SK-N-SH (cell line): ENCODE measurements at regions not wholly inside any gene's neighbourhood (a gene's known extent, or its start where the extent isn't known, plus 50 kb on each side); places are given as distances from the start of the nearest gene placed in this dataset.

Experiments used
- ELF1 ChIP-seq: IDR thresholded peaks from 2 replicates; pipeline ENCODE4 v1.4.0; 2012
- EP300 ChIP-seq, 2 experiments: IDR thresholded peaks; 2 replicates each; pipeline versions ENCODE4 v1.4.0 to v1.6.1; 2012; ENCODE audit warnings: borderline replicate concordance in 1 of 2, low read depth in 1 of 2, low read length in 1 of 2
- FOXJ3 ChIP-seq: sonication (generic); formaldehyde crosslinking; IDR thresholded peaks from 2 replicates; pipeline ENCODE4 v1.5.1; 2020; ENCODE audit warnings: mild to moderate bottlenecking, missing genetic modification reagents
- GABPA ChIP-seq: IDR thresholded peaks from 2 replicates; pipeline ENCODE4 v1.4.0; 2012; ENCODE audit warnings: low read depth, mild to moderate bottlenecking
- GATA2 ChIP-seq: sonication (generic); formaldehyde crosslinking; IDR thresholded peaks from 2 replicates; pipeline ENCODE4 v1.5.0; 2020; ENCODE audit warnings: mild to moderate bottlenecking, missing genetic modification reagents
- POLR2AphosphoS5 ChIP-seq: IDR thresholded peaks from 2 replicates; pipeline ENCODE4 v1.6.1; 2012; ENCODE audit warnings: low read depth, low read length
- RAD21 ChIP-seq: IDR thresholded peaks from 2 replicates; pipeline ENCODE4 v1.6.1; 2012; ENCODE audit warnings: mild to moderate bottlenecking, low read length
- TF ChIP-seq, protein P1 (sequence below): fragments of 200-600 bp; sonication (generic); IDR thresholded peaks from 2 replicates; pipeline ENCODE4 v1.6.1; 2017; ENCODE audit warnings: antibody characterized with exemption, mild to moderate bottlenecking, moderate library complexity
- TF ChIP-seq, protein P2 (sequence below): IDR thresholded peaks from 2 replicates; pipeline ENCODE4 v1.6.1; 2012; ENCODE audit warnings: mild to moderate bottlenecking, low read depth, low read length, moderate library complexity
- TF ChIP-seq, protein P3 (sequence below): IDR thresholded peaks from 2 replicates; pipeline ENCODE4 v1.4.0; 2012; ENCODE audit warnings: low read depth

DNA sequence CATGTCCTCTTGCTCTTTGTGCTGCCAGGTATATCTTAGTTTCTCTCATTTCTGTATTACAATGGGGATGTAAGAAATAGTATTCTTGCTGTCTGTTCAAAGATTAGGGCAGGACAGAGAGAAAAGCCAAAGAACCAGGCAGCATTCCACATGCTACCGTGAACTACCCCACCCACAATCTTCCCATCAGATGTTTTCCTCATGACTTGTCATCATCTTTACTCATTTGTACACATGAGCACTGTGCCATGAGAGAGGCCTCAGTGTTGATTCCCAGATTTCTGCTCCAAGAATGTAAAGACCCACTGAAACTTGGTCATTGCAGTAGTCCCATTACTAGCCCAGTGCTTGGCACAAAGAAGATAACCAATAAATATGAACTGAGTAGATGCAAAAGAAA is 354.6 kb upstream of the RASGEF1B start:
- TF ChIP-seq, protein P1, sequence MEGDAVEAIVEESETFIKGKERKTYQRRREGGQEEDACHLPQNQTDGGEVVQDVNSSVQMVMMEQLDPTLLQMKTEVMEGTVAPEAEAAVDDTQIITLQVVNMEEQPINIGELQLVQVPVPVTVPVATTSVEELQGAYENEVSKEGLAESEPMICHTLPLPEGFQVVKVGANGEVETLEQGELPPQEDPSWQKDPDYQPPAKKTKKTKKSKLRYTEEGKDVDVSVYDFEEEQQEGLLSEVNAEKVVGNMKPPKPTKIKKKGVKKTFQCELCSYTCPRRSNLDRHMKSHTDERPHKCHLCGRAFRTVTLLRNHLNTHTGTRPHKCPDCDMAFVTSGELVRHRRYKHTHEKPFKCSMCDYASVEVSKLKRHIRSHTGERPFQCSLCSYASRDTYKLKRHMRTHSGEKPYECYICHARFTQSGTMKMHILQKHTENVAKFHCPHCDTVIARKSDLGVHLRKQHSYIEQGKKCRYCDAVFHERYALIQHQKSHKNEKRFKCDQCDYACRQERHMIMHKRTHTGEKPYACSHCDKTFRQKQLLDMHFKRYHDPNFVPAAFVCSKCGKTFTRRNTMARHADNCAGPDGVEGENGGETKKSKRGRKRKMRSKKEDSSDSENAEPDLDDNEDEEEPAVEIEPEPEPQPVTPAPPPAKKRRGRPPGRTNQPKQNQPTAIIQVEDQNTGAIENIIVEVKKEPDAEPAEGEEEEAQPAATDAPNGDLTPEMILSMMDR, result no peak
- TF ChIP-seq RAD21, result no peak
- no peak for TF ChIP-seq ELF1
- no peak for TF ChIP-seq FOXJ3
- TF ChIP-seq GABPA, result no peak
- TF ChIP-seq POLR2AphosphoS5, result no peak
- TF ChIP-seq EP300 (IDR thresholded peaks at IDR 0.05; ENCODE audit: borderline replicate concordance in 1 of 2, low read depth in 1 of 2, low read length in 1 of 2), result no peak
- TF ChIP-seq, protein P2, sequence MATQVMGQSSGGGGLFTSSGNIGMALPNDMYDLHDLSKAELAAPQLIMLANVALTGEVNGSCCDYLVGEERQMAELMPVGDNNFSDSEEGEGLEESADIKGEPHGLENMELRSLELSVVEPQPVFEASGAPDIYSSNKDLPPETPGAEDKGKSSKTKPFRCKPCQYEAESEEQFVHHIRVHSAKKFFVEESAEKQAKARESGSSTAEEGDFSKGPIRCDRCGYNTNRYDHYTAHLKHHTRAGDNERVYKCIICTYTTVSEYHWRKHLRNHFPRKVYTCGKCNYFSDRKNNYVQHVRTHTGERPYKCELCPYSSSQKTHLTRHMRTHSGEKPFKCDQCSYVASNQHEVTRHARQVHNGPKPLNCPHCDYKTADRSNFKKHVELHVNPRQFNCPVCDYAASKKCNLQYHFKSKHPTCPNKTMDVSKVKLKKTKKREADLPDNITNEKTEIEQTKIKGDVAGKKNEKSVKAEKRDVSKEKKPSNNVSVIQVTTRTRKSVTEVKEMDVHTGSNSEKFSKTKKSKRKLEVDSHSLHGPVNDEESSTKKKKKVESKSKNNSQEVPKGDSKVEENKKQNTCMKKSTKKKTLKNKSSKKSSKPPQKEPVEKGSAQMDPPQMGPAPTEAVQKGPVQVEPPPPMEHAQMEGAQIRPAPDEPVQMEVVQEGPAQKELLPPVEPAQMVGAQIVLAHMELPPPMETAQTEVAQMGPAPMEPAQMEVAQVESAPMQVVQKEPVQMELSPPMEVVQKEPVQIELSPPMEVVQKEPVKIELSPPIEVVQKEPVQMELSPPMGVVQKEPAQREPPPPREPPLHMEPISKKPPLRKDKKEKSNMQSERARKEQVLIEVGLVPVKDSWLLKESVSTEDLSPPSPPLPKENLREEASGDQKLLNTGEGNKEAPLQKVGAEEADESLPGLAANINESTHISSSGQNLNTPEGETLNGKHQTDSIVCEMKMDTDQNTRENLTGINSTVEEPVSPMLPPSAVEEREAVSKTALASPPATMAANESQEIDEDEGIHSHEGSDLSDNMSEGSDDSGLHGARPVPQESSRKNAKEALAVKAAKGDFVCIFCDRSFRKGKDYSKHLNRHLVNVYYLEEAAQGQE, result no peak
- TF ChIP-seq GATA2 (CRISPR knock-in tag), result no peak
- TF ChIP-seq, protein P3, sequence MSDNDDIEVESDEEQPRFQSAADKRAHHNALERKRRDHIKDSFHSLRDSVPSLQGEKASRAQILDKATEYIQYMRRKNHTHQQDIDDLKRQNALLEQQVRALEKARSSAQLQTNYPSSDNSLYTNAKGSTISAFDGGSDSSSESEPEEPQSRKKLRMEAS, result no peak
